NCI-H748 treated with DMSO at 0.1 percent for 48 hours (cell line): ENCODE measurements at regions not wholly inside any gene's neighbourhood (a gene's known extent, or its start where the extent isn't known, plus 50 kb on each side); places are given as distances from the start of the nearest gene placed in this dataset.
"Not testable (repeated sequence)": the region's sequence is repeated elsewhere in the genome, so short reads cannot be mapped to it uniquely, and the experiment has no call there.

Experiments
- DNase-seq: peaks from one replicate; lab custom pipeline; 2025; lab: John Stamatoyannopoulos, UW

DNA sequence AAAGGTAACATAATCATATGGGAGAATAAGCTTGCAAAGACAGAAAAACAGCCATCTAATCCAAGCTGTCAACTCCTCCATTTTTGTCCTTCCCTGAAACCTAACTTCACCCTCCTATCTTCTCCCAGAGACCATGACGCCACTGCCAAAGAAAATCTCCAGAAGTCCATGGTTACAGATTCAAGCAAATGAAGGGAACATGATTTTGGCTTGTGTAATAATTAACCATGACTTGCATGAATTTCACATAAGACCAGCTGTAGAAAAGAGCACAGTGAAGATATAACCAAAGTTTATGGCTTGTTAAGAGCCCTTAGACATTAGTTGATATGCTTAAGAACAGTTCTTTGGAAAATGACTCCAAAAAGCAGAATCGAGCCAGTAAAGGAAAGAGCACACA lies 342.1 kb upstream of the NRSN1 start:
- DNase-seq, result no peak

GRCh38 chr6:23784301-23784919 lies 341.6 kb upstream of the NRSN1 start:
- no peak for DNase-seq

- DNase-seq, result no peak
Observed at GRCh38 chr6:23790756-23791155, 335.3 kb upstream of the NRSN1 start.

- no peak for DNase-seq
Observed at GRCh38 chr6:23797041-23797440, 329.0 kb upstream of the NRSN1 start.

GRCh38 chr6:23804289-23804688 lies 321.7 kb upstream of the NRSN1 start:
- DNase-seq, result not testable (repeated sequence)

- DNase-seq, result not testable (repeated sequence)
Observed at GRCh38 chr6:23821141-23821540, 304.9 kb upstream of the NRSN1 start.

DNA sequence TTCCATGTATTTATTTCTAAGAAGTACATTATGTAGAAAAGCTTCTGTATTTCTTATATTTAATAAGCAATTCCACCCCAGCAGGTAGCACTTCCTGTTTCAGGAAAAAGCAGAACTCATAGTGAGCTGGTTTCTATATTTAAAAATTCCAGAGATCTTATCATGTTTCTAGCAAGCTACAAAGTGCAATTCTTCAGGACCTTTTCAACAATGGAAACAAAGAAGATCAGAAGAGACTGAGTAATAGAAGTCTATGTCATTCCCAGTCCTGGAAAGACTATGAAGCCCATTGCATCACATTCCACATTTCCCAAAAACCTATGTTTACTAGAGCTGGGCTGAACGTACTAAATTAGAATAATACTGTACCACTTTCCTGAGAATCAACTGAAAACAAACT lies 302.6 kb upstream of the NRSN1 start:
- no peak for DNase-seq

GRCh38 chr6:23826572-23826971 lies 299.4 kb upstream of the NRSN1 start:
- DNase-seq, result no peak

GRCh38 chr6:23828861-23829260 lies 297.2 kb upstream of the NRSN1 start:
- DNase-seq, result no peak

DNA sequence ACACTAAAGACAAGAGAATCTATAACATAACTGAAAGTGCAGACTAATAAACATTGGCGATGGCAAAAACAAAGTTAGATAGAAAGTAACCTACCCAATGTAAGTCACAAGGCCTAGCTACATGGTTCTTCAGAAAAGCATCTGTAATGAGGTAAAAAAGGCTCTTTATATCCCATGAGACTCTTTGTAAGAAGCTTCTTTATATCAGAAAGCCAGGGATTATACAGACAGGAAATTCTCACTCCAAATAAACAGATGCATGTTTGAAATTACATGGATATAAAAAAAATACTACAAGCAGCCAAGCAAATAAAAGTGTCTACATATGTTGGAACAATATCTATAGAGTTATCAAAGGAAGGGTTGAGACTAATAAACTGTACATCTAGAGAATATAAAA lies 284.9 kb upstream of the NRSN1 start:
- no peak for DNase-seq

DNA sequence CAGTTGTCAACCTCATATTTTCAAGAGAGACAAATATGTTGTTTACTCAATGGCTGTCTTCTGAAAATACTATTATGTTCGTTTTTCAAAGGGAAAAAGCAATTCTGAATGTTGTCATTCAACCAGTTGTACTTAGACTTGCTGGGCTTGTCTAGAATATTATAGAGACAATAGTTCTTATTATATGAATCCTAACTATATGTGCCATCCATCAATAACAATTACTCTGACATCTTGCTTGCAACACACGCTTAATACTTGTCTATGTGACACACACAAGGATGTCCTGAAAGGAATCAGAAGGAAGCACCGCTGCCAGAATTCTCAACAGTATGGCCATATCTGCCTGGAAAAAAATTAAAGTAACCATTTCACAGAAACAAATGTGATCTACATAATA lies 283.3 kb upstream of the NRSN1 start:
- no peak for DNase-seq

GRCh38 chr6:23851522-23851921 lies 274.5 kb upstream of the NRSN1 start:
- DNase-seq, result no peak

GRCh38 chr6:23853566-23854133 lies 272.4 kb upstream of the NRSN1 start:
- not testable (repeated sequence) for DNase-seq

DNA sequence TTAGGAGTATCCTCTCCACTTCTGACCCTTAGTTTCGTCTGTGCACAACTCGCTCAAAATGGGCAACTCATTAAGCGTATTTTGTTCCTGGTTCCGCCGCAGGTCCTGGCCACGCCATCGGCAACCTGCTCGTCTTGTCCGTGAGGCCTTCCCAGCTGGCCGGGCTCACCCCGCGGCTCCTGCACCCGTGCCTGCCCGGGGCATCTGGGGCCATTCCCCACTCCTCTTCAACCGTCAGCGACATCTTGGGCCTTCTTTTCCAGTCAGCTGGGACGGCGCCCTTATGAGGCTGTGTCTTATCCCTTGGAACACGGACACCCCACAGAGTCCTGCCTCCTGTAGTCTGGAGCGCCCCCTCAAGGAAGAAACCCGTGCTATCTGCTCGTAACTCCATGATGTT lies 271.9 kb upstream of the NRSN1 start:
- DNase-seq, result not testable (repeated sequence)

DNA sequence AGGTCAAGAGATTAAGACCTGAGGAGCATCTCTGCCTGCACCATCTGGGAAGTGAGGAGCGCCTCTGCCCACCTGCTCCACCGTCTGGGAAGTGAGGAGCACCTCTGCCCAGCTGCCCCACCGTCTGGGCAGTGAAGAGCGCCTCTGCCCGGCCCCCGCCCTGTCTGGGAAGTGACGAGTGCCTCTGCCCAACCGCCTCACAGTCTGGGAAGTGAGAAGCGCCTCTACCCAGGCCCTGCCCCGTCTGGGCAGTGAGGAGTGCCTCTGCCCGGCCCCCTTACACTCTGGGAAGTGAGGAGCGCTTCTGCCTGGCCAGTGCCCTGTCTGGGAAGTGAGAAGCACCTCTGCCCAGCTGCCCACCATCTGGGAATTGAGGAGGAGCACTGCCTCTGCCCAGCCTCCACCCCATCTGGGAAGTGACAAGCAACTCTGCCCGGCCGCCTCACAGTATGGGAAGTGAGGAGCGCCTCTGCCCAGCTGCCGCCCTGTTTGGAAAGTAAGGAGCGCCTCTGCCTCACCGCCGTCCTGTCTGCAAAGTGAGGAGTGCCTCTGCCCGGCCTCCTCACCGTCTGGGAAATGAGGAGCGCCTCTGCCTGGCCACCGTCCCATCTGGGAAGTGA lies 270.4 kb upstream of the NRSN1 start:
- no peak for DNase-seq

DNA sequence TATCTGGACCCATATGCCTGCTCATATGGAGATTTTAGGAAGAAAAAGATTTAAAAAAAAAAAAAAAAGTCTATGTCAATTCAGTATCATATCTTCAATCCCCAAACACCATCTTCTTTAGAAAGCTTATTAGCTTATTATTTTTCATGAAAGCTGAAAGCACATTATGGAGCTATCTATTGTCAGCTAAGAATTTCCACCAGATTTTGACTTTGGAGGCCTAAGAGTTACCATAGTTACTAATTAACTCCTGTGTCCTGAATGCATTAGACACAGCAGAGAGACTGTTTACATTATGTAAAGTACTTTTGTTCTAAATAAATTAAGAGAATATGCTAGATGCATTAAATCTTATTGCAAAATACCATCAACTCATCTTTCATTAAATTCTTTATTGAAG lies 255.5 kb upstream of the NRSN1 start:
- DNase-seq, result no peak

DNA sequence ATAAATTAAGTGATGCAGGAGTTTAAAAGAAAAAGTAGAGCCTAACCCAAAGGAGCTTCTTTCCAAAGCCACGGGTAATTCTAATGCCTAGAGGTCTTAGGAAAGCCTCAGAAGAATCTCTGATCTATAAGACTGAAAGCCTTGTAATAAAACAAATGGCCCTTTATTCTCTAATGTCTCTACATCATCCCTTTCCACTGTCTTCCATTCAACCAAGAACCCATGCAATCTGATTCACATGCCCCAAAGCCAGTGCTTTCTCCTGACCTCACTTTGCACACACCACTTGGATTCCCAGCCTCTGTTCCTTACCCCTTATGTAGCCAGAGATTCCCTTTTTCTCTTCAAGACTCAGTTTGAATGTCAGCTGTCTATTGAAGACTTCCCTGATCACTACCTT lies 252.9 kb upstream of the NRSN1 start:
- DNase-seq, result no peak

DNA sequence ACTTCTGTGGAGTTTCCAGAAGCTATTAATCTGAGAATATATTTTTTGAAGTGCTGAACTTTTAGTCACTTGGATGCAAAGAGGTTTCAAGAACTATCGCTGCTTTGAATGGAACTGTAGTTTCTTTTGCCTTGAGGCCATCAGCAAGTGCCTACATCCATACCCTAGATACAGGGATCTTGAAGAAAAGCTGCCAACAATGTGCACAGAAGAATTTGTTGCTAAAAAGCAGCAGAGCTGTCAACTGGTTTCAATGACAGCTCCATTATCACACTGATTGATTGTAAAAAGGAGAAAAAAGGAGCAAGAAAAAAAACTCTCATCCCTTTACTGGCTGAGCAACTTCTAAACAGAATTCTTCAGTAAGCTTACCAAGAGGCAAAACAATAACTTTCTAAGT lies 251.0 kb upstream of the NRSN1 start:
- no peak for DNase-seq

- no peak for DNase-seq
Observed at GRCh38 chr6:23879816-23880215, 246.2 kb upstream of the NRSN1 start.

DNA sequence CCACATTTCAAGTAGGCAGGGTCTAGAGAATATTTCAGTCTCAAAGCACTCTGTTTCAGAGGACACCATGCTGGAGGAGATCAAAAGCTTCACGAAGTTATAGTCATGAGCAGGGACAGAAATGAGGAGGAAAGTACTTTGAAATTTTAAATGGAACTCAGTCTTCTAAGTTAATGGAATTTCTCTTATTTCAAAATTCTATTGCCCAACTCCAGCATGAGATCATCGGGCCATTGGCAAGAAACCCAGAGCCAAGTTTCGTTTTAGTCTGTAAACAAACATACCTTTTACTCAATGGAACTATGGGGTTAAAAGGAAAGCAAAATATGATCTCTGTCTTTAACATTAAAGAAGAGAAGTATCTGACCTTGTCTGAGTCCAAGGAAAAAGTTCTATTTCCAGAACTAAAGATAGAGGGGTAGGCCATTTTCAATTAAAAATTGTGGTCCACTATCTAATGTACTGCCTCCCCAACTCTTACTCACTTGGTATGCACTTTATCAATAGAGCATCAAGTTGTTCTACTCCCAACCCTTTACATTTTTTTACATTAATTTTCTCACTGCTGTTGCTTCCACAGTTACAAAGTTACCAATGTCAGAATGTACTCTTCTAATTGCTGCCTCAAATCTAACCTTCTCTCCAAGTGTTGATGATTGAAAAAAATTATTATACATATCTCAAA lies 235.3 kb upstream of the NRSN1 start:
- DNase-seq, result no peak

- no peak for DNase-seq
Observed at GRCh38 chr6:23905133-23905815, 220.7 kb upstream of the NRSN1 start.

- DNase-seq, result no peak
Observed at GRCh38 chr6:23910420-23910819, 215.6 kb upstream of the NRSN1 start.

DNA sequence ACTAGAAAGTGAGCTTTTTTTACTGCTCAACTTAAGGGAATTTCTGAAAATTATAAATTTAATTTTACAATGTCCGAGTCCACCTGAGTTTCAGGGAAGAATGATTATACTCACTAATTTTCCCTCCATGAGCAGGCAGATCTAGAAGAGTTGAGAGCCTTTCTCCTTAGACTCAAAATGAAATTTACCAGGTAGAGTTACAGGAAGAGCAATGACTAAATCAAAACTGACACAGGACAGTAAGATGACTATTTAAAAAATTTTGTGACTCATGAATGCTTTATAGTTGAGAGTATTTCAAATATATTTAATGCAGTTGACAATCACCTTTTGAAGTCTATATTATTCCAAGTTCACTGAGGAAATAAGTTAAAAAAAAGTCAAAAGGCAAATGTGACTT lies 198.1 kb upstream of the NRSN1 start:
- no peak for DNase-seq
